SKM-1 treated with dmso at 0.1 percent for 144 hours (cell line): ENCODE measurements at regions not wholly inside any gene's neighbourhood (a gene's known extent, or its start where the extent isn't known, plus 50 kb on each side); places are given as distances from the start of the nearest gene placed in this dataset.
"Not testable (repeated sequence)": the region's sequence is repeated elsewhere in the genome, so short reads cannot be mapped to it uniquely, and the experiment has no call there.

Experiments used
- DNase-seq: peaks from one replicate; lab custom pipeline; 2025; ENCODE audit not compliant: unreplicated experiment; lab: John Stamatoyannopoulos, UW

GRCh38 chr12:116327992-116328391, 50.5 kb upstream of the MED13L start:
- DNase-seq = not testable (repeated sequence)

- DNase-seq = no peak
Measured at GRCh38 chr12:116331876-116332275, 54.4 kb upstream of the MED13L start.

- DNase-seq = no peak
Measured at GRCh38 chr12:116332705-116333380, 55.4 kb upstream of the MED13L start.

GRCh38 chr12:116333402-116333801, 55.9 kb upstream of the MED13L start:
- no peak for DNase-seq

- DNase-seq = peak; percentile 41
Measured at GRCh38 chr12:116336542-116337065, 59.1 kb upstream of the MED13L start.

- DNase-seq = no peak
Measured at GRCh38 chr12:116337312-116337711, 59.8 kb upstream of the MED13L start.

- no peak for DNase-seq
Measured at GRCh38 chr12:116338064-116338846, 60.8 kb upstream of the MED13L start.

- DNase-seq = no peak
Measured at GRCh38 chr12:116339062-116339461, 61.6 kb upstream of the MED13L start.

GRCh38 chr12:116339800-116340371, 62.4 kb upstream of the MED13L start:
- DNase-seq = no peak

- no peak for DNase-seq
Measured at GRCh38 chr12:116343331-116343884, 65.9 kb upstream of the MED13L start.

- DNase-seq = no peak
Measured at GRCh38 chr12:116346222-116346621, 68.7 kb upstream of the MED13L start.

- DNase-seq = no peak
Measured at GRCh38 chr12:116346741-116347140, 69.2 kb upstream of the MED13L start.

- no peak for DNase-seq
Measured at GRCh38 chr12:116347265-116347664, 69.8 kb upstream of the MED13L start.

- no peak for DNase-seq
Measured at GRCh38 chr12:116352315-116352835, 74.9 kb upstream of the MED13L start.

GRCh38 chr12:116353958-116354357, 76.5 kb upstream of the MED13L start:
- DNase-seq = no peak

GRCh38 chr12:116354534-116354933, 77.0 kb upstream of the MED13L start:
- no peak for DNase-seq

GRCh38 chr12:116354950-116355783, 77.7 kb upstream of the MED13L start:
- DNase-seq = no peak

GRCh38 chr12:116358536-116358892, 81.0 kb upstream of the MED13L start:
- no peak for DNase-seq

GRCh38 chr12:116358893-116359761, 81.6 kb upstream of the MED13L start:
- no peak for DNase-seq
